ENCODE measurements at regions not wholly inside any gene's neighbourhood (a gene's known extent, or its start where the extent isn't known, plus 50 kb on each side); places are given as distances from the start of the nearest gene placed in this dataset.

DNA sequence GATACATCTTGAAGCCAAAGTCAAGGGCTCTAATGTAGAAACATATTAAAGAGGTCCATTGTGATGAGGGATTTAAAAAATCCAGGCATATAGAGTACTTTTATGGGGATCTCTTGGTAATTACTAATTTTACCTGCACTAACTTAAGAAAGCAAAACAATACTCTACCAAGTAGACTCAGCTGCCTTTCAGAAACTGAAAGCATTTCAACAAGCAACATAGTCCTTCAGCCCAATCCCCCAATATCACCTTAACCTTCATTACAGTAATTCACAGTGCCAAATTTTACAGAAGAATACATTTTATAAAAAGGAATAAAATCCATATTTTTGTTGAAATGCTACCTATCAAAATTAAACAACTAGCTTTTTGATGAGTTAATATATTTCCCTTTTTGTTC, 422.9 kb downstream of the DTHD1 start:
- no peak overlapping the region for H3K27ac ChIP-seq
- TF ChIP-seq CTCF (conservative IDR thresholded peaks at IDR 0.05), result no peak

GRCh38 chr4:36709991-36710390, 428.6 kb downstream of the DTHD1 start:
- H3K27ac ChIP-seq, result no peak overlapping the region
- no peak for TF ChIP-seq CTCF (conservative IDR thresholded peaks at IDR 0.05)

- no peak overlapping the region for H3K27ac ChIP-seq
- TF ChIP-seq CTCF (conservative IDR thresholded peaks at IDR 0.05), result no peak
Measured at GRCh38 chr4:36712013-36712412, 430.6 kb downstream of the DTHD1 start.

- H3K27ac ChIP-seq, result no peak overlapping the region
- no peak for TF ChIP-seq CTCF (conservative IDR thresholded peaks at IDR 0.05)
Measured at GRCh38 chr4:36716874-36717273, 435.5 kb downstream of the DTHD1 start.

GRCh38 chr4:36719425-36719824, 438.0 kb downstream of the DTHD1 start:
- no peak overlapping the region for H3K27ac ChIP-seq
- TF ChIP-seq CTCF (conservative IDR thresholded peaks at IDR 0.05), result no peak

- TF ChIP-seq CTCF (conservative IDR thresholded peaks at IDR 0.05), result peak; percentile 72
Measured at GRCh38 chr4:36722986-36723385, 441.6 kb downstream of the DTHD1 start.

GRCh38 chr4:36734334-36734733, 452.9 kb downstream of the DTHD1 start:
- TF ChIP-seq CTCF (conservative IDR thresholded peaks at IDR 0.05), result no peak
- H3K27ac ChIP-seq, result peak overlapping the region; percentile 18; the same call in 1 of the 2 replicates

More at GRCh38 chr4:36722986-36723385, 441.6 kb downstream of the DTHD1 start:
- H3K27ac ChIP-seq, result no peak overlapping the region

DNA sequence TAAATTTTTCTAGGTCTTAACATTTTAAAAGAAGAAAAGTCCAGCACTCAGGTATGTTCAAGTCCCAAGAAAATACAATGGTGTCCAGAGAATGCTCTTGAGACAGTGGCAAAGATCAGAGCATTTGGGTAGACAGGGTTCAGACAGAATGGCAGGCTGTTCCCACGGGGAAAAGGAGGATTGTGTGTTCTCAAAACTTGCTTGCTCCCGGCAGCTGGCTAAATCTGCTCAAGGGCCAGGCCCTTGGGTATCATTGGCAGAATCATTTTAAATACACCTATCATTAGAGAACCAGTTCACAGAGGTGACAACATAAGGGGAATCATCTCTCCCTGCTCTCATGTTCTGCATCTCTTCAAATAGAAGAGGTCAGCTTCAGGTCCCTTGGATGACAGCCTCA, 456.3 kb downstream of the DTHD1 start:
- no peak overlapping the region for H3K27ac ChIP-seq
- no peak for TF ChIP-seq CTCF (conservative IDR thresholded peaks at IDR 0.05)

Measured in VCaP (cell line).